HEK293T (cell line): ENCODE measurements at regions not wholly inside any gene's neighbourhood (a gene's known extent, or its start where the extent isn't known, plus 50 kb on each side); places are given as distances from the start of the nearest gene placed in this dataset.

Experiments
- BHLHE40 ChIP-seq: fragments of 450-650 bp; IDR thresholded peaks from 2 replicates; pipeline ENCODE4 v1.6.1; 2016; ENCODE audit warnings: mild to moderate bottlenecking, moderate library complexity, borderline replicate concordance
- CTBP1 ChIP-seq: fragments of 450-650 bp; IDR thresholded peaks from 2 replicates; pipeline ENCODE4 v1.6.1; 2016; ENCODE audit warnings: borderline replicate concordance
- FOXA1 ChIP-seq: fragments of 450-650 bp; IDR thresholded peaks from 2 replicates; pipeline ENCODE4 v1.6.1; 2016; ENCODE audit warnings: mild to moderate bottlenecking
- FOXK2 ChIP-seq: fragments of 450-650 bp; IDR thresholded peaks from 2 replicates; pipeline ENCODE4 v1.6.1; 2016; ENCODE audit warnings: mild to moderate bottlenecking
- FOXM1 ChIP-seq: fragments of 450-650 bp; IDR thresholded peaks from 2 replicates; pipeline ENCODE4 v1.6.1; 2017; ENCODE audit warnings: mild to moderate bottlenecking, borderline replicate concordance
- HDGF ChIP-seq: fragments of 450-650 bp; IDR thresholded peaks from 2 replicates; pipeline ENCODE4 v1.6.1; 2017; ENCODE audit warnings: antibody characterized with exemption, borderline replicate concordance
- NFRKB ChIP-seq: fragments of 450-650 bp; IDR thresholded peaks from 2 replicates; pipeline ENCODE4 v1.6.1; 2016; ENCODE audit warnings: mild to moderate bottlenecking, moderate library complexity
- SP1 ChIP-seq: fragments of 450-650 bp; IDR thresholded peaks from 2 replicates; pipeline ENCODE4 v1.6.1; 2017
- SUZ12 ChIP-seq: fragments of 450-650 bp; IDR thresholded peaks from 2 replicates; pipeline ENCODE4 v1.6.1; 2016; ENCODE audit warnings: mild to moderate bottlenecking
- TARDBP ChIP-seq: fragments of 450-650 bp; IDR thresholded peaks from 2 replicates; pipeline ENCODE4 v1.6.1; 2016
- TF ChIP-seq, protein P1 (sequence below): fragments of 450-650 bp; IDR thresholded peaks from 2 replicates; pipeline ENCODE4 v1.6.1; 2016

DNA sequence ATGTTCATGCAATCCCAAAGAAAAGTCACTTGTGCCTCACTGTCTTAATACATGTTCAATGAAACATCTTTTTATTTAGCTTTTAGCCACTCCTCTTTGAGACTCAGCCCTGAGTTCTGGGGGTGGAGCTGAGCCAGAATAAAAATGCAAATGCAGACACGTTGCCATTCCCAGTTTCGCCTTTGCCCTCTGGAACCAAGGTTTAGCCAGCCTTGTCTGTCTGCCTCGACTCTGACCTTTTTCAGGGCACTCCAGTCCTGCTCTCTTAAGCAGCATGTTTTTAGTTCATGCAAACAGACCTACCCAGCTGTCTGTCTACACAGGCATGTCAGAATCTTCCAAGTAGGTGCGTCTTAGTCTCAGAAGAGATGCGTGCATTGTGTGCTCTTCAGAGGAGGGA is 82.2 kb upstream of the RANBP3L start:
- TF ChIP-seq SP1 (no peak), SUZ12 (no peak), FOXA1 (no peak), FOXM1 (no peak), TARDBP (no peak), HDGF (no peak), FOXK2 (no peak), BHLHE40 (no peak), NFRKB (no peak), CTBP1 (no peak)
- TF ChIP-seq, protein P1, sequence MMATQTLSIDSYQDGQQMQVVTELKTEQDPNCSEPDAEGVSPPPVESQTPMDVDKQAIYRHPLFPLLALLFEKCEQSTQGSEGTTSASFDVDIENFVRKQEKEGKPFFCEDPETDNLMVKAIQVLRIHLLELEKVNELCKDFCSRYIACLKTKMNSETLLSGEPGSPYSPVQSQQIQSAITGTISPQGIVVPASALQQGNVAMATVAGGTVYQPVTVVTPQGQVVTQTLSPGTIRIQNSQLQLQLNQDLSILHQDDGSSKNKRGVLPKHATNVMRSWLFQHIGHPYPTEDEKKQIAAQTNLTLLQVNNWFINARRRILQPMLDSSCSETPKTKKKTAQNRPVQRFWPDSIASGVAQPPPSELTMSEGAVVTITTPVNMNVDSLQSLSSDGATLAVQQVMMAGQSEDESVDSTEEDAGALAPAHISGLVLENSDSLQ, result no peak
